HG03442 (cell line): ENCODE measurements at regions not wholly inside any gene's neighbourhood (a gene's known extent, or its start where the extent isn't known, plus 50 kb on each side); places are given as distances from the start of the nearest gene placed in this dataset.

ENCODE experiments used
- ATAC-seq: cut with Tn5 transposase; IDR thresholded peaks from one replicate; pipeline ENCODE4 v1.9.1; 2021; ENCODE audit warnings: mild to moderate bottlenecking, moderate library complexity; ENCODE audit not compliant: unreplicated experiment

DNA sequence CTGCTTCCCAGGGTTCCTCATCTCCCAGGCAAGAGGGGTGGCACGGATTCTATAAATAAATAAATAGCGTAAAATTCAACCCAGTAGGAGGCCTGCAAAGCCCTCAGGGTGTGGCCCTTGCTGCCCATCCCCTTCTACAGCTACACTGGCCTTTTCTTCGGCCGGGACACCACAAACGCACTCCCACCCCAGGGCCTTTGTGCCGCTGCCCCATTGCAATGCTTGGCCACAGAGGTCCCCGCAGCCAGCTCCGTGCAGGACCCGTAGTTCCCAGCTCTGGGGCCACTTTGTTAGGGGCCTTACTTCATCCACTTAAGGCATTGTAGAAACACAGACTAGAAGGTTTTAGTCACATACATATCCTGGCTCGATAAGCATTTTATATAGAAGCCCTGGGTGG, 151.2 kb downstream of the ERMARD start:
- ATAC-seq, result no peak

- no peak for ATAC-seq
These were observed 150.6 kb downstream of the ERMARD start for GRCh38 chr6:169902070-169902469.

DNA sequence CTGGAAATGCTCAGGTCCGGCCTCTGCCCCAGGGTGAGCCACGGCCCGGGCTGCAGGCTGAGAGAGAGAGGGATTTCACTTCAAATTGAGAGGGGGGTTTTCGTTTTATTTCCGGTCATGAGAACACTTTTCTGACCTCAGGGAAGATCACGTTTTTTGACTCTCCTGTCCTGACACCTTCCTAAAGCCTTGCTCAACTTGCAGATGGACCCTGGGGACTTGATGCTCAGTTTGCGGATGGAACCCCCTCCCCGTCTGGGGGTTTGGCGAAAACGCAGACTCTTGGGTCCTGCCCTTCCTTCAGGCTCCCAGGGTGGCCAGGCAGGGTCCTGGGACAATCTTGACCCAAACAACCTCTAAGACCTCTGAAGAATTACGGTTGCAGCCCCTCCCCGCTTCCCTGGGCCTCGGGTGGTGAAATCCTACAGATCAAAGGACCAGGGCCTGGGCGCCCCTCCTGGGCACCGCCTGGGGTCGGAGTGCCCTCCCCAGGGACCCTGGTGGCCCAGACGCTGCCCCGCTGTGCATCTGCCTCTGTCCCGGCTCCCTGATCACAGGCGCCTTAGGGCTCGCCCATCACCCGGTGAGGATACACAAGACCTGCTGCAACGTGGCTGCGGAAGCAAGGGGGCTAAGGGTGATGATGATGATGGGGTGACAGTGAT, 148.2 kb downstream of the ERMARD start:
- ATAC-seq, result no peak

DNA sequence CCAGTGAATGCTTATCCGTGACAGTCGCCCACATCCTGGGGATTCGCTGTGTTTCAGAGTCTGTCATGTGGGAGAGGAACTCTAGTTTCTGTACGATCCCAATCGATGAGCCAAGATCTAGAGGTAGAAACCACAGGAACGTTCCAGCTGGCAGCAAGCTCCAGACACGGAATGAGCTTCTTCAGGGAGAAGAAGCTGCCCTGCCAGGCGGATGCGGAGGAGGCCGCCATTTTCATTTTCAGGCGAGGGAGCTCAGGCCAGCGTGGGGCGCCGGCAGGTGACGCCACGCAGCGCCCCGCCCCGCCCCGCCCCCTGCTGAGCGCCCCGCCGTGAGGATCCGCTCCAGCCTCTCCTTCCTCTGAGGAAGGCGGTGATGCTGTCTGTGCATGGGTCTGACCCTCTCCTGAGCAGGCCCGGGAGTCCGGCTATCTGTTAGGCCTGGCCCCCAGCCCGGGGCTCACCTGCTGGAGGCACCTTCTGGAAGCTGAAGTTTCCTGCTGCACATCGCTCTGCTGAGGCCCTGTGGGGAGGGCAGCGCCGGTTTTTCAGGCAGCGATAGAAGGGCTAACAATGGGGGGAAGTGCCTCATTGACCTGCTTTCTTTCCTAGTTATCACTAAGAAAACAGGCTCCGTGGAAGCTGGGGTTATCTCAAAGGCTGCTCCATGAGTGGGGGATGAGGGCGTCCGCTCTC, 147.5 kb downstream of the ERMARD start:
- no peak for ATAC-seq

GRCh38 chr6:169897601-169898358, 146.4 kb downstream of the ERMARD start:
- no peak for ATAC-seq

- no peak for ATAC-seq
These were observed 145.5 kb downstream of the ERMARD start for GRCh38 chr6:169896826-169897456.

- ATAC-seq, result no peak
These were observed 144.7 kb downstream of the ERMARD start for GRCh38 chr6:169895926-169896761.

DNA sequence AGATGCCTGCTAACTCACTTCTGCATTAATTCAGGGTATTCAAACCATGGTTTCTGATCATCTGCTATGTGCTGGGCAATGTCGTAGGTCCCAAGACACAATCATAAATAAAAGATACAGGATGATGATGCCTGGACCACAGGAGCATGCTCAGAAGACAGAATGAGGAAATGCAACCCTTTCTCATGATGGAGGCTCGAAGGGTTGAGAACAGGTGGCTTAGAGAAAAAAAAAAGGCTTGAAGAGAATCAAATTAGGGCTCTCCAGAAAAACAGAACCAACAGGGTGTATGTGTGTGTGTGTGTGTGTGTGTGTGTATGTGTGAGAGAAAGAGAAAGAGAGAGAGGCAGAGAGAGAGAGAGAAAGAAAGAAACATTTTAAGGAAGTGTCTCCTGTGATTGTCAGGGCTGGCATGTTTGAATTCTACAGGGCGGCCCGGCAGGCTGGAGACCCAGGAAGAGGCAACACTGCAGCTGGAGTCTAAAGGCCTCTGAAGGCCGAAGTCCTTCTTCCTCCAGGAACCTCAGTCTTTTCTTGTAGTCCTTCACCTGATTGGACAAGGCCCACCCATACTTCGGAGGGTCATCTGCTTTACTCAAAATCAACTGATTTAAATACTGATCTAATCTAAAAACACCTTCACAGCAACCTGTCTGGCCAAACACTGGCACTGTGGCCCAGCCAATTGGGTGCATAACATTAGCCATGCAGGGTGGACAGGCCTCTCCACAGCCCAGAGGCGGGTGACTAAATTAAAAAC, 143.8 kb downstream of the ERMARD start:
- ATAC-seq, result no peak

DNA sequence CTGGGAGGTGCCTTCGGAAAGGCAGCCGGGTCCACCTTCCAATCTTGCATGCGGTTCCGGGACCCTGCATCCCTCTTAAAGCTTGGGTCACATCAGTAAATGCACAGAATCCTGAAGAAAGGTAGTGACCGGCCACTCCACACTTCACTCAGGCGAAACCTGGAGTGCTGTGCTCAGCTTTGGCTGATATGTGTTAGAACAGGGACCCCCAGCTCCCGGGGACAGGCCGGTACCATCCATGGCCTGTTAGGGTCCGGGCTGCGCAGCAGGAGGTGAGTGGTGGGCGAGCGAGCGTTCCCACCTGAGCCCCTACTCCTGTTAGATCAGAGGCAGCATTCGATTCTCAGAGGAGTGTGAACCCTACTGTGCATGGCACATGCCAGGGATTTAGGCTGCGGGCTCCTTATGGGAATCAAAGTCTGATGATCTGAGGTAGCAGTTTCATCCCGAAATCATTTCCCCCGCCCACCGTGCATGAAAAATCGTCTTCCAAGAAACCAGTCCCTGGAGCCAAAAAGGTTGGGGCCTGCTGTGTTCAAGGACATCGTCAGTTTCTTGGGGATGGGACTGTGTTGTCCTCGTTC, 143.0 kb downstream of the ERMARD start:
- ATAC-seq, result no peak

GRCh38 chr6:169893624-169894023, 142.2 kb downstream of the ERMARD start:
- ATAC-seq, result no peak

DNA sequence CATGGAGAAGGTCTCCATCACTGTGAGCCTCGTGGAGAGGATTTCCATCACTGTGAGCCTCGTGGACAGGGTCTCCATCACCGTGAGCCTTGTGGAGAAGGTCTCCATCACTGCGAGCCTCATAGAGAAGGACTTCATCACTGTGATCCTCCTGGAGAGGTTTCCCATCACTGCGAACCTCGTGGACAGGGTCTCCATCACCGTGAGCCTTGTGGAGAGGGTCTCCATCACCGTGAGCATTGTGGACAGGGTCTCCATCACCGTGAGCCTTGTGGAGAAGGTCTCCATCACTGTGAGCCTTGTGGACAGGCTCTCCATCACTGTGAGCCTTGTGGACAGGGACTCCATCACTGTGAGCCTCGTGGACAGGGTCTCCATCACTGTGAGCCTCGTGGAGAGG, 140.4 kb downstream of the ERMARD start:
- ATAC-seq, result no peak

- ATAC-seq, result no peak
These were observed 140.0 kb downstream of the ERMARD start for GRCh38 chr6:169891421-169891820.

DNA sequence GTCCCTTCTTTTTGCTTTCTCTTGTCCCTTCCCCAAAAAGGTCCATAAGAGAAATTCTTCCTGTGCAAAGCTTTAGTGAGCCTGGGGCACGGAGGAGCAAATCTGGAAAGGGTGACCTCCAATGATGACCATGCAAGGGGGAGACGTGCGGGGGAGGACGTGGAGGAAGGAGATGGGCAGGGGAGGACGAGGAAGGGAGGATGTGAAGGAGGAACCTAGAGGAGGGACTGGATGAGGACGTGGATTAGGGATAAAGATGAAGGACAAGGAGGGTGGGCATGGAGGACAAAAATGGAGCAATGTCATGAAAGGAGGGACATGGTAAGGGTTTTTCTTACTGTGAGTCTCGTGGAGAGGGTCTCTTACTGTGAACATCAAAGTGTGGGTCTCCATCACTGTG, 139.5 kb downstream of the ERMARD start:
- no peak for ATAC-seq

DNA sequence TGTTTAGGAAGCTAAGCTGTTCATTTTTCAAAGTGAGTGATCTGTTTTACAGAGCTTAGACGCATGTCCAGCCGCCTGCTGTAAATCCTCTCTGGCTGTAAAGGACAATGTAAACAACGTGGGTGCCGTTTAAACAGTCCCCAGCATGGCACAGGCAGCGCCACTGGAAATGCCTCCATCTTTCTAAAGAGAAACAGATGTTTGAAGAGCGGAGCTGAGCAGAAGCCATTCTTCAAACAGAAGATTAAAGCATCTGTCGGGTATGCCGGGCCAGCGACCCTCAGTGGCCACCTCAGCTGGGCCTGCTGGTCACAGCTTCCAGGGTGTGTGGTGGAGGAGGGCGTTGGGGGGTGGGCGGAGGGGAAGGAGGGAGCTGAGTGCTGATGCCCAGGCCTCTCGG, 138.6 kb downstream of the ERMARD start:
- ATAC-seq, result no peak

GRCh38 chr6:169887529-169888140, 136.2 kb downstream of the ERMARD start:
- ATAC-seq, result no peak

GRCh38 chr6:169886631-169887227, 135.3 kb downstream of the ERMARD start:
- no peak for ATAC-seq

GRCh38 chr6:169885831-169886230, 134.4 kb downstream of the ERMARD start:
- no peak for ATAC-seq

GRCh38 chr6:169885131-169885530, 133.7 kb downstream of the ERMARD start:
- no peak for ATAC-seq

DNA sequence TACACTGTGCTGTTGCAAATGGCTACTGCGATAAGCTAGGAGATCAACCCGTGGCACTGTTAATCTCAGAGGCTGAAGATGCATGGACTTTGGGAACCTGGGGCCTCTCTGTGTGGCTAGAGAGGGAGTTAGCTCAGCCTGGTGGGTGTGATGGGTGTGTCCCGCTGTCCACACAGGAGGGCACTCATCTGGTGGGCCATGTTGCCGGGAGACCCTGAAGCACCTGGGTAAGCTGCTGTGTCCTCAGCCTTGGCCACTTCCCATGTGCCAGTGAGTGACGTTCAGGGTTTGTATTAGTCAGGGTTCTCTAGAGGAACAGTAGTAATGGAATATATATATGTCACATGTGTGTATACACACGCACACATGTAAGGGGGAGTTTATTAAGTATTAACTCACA, 132.7 kb downstream of the ERMARD start:
- no peak for ATAC-seq
